ENCODE measurements at regions not wholly inside any gene's neighbourhood (a gene's known extent, or its start where the extent isn't known, plus 50 kb on each side); places are given as distances from the start of the nearest gene placed in this dataset.

DNA sequence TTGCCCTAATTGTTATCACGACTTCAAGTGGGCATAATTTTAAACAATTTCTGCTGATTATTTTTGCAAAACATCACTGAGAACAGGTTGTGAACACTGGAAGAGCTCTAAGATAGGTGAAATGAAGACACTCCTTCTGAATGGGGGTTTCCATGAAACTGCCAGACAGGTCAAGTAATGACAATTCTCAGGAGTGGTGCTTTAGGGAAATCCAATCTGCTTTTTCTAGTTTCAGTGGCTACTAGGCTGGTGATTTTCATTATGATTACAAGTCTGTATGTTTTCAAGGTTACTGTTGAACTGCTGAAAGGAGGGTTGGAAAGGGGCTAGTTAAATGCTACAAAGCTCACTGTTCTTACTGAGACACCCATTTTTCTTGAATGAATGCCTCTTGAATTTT, 1724.2 kb downstream of the PCDH9 start (continued):
- TF ChIP-seq ETS1 (IDR thresholded peaks at IDR 0.05), result no peak
- TF ChIP-seq STAT1 (IDR thresholded peaks at IDR 0.05; ENCODE audit: unreplicated experiment), result no peak

DNA sequence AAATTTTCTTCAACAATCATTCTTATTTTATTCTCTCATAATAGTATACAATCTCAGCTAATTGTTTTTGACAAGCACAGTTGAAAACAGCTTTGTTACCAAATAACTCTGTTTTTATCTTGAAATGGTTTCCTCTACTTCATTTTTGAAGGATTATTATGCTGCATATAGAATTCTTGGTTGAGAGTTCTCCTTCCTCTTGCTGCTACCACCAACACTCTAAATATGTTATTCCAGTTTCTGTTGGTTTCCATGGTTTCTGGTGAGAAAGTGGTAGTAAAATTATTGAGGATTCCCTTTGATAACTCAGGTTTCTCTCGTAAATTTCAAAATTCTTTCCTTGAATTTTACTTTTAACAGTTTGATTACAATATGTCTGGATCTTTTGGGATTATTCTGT, 1725.9 kb downstream of the PCDH9 start:
- no peak overlapping the region for H3K27ac ChIP-seq (ENCODE audit: low read depth)
- no peaks in the 10 kb centered on the region for H3K36me3 ChIP-seq (ENCODE audit: insufficient read depth)
- no peaks in the 10 kb centered on the region; the same call in 1 of the 2 replicates for H3K9me2 ChIP-seq (ENCODE audit: insufficient read depth)
- Mint-ChIP-seq H3K36me3 (ENCODE audit: low read depth) (no peaks in the 10 kb centered on the region), H3K4me1 (no peaks in the 10 kb centered on the region), H3K27ac (no peak overlapping the region), H3K27me3 (ENCODE audit: insufficient read depth, low read depth, poor library complexity) (no peaks in the 10 kb centered on the region), H3K9me3 (no peaks in the 10 kb centered on the region), H3K4me3 (no peak overlapping the region)
- no peaks in the 10 kb centered on the region for H3K27me3 ChIP-seq (ENCODE audit: insufficient read depth)
- no peak overlapping the region for H3K4me3 ChIP-seq
- no peaks in the 10 kb centered on the region for H3K79me2 ChIP-seq (replicated peaks; ENCODE audit: insufficient read depth)
- no peaks in the 10 kb centered on the region for H4K20me1 ChIP-seq (replicated peaks; ENCODE audit: insufficient read depth)
- H3K4me1 ChIP-seq (ENCODE audit: insufficient read depth), result no peaks in the 10 kb centered on the region
- no peak for DNase-seq (ENCODE audit: low spot score)
- TF ChIP-seq NANOG (IDR thresholded peaks at IDR 0.05; ENCODE audit: borderline replicate concordance) (no peak), EZH2 (IDR thresholded peaks at IDR 0.05; ENCODE audit: low read depth, unreplicated experiment) (no peak), STAT1 (IDR thresholded peaks at IDR 0.05; ENCODE audit: unreplicated experiment) (no peak), CREB1 (CRISPR knock-in tag; IDR thresholded peaks at IDR 0.05; ENCODE audit: low read depth) (no peak), ETS1 (IDR thresholded peaks at IDR 0.05) (no peak), EZH2phosphoT487 (IDR thresholded peaks at IDR 0.05; ENCODE audit: unreplicated experiment) (no peak), ZNF114 (CRISPR knock-in tag; IDR thresholded peaks at IDR 0.05) (no peak), REST (IDR thresholded peaks at IDR 0.05; ENCODE audit: unreplicated experiment) (no peak)
- TF ChIP-seq, protein P1, sequence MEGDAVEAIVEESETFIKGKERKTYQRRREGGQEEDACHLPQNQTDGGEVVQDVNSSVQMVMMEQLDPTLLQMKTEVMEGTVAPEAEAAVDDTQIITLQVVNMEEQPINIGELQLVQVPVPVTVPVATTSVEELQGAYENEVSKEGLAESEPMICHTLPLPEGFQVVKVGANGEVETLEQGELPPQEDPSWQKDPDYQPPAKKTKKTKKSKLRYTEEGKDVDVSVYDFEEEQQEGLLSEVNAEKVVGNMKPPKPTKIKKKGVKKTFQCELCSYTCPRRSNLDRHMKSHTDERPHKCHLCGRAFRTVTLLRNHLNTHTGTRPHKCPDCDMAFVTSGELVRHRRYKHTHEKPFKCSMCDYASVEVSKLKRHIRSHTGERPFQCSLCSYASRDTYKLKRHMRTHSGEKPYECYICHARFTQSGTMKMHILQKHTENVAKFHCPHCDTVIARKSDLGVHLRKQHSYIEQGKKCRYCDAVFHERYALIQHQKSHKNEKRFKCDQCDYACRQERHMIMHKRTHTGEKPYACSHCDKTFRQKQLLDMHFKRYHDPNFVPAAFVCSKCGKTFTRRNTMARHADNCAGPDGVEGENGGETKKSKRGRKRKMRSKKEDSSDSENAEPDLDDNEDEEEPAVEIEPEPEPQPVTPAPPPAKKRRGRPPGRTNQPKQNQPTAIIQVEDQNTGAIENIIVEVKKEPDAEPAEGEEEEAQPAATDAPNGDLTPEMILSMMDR (conservative IDR thresholded peaks at IDR 0.05; ENCODE audit: low read depth in 2 of 2), result no peak
- TF ChIP-seq, protein P2, sequence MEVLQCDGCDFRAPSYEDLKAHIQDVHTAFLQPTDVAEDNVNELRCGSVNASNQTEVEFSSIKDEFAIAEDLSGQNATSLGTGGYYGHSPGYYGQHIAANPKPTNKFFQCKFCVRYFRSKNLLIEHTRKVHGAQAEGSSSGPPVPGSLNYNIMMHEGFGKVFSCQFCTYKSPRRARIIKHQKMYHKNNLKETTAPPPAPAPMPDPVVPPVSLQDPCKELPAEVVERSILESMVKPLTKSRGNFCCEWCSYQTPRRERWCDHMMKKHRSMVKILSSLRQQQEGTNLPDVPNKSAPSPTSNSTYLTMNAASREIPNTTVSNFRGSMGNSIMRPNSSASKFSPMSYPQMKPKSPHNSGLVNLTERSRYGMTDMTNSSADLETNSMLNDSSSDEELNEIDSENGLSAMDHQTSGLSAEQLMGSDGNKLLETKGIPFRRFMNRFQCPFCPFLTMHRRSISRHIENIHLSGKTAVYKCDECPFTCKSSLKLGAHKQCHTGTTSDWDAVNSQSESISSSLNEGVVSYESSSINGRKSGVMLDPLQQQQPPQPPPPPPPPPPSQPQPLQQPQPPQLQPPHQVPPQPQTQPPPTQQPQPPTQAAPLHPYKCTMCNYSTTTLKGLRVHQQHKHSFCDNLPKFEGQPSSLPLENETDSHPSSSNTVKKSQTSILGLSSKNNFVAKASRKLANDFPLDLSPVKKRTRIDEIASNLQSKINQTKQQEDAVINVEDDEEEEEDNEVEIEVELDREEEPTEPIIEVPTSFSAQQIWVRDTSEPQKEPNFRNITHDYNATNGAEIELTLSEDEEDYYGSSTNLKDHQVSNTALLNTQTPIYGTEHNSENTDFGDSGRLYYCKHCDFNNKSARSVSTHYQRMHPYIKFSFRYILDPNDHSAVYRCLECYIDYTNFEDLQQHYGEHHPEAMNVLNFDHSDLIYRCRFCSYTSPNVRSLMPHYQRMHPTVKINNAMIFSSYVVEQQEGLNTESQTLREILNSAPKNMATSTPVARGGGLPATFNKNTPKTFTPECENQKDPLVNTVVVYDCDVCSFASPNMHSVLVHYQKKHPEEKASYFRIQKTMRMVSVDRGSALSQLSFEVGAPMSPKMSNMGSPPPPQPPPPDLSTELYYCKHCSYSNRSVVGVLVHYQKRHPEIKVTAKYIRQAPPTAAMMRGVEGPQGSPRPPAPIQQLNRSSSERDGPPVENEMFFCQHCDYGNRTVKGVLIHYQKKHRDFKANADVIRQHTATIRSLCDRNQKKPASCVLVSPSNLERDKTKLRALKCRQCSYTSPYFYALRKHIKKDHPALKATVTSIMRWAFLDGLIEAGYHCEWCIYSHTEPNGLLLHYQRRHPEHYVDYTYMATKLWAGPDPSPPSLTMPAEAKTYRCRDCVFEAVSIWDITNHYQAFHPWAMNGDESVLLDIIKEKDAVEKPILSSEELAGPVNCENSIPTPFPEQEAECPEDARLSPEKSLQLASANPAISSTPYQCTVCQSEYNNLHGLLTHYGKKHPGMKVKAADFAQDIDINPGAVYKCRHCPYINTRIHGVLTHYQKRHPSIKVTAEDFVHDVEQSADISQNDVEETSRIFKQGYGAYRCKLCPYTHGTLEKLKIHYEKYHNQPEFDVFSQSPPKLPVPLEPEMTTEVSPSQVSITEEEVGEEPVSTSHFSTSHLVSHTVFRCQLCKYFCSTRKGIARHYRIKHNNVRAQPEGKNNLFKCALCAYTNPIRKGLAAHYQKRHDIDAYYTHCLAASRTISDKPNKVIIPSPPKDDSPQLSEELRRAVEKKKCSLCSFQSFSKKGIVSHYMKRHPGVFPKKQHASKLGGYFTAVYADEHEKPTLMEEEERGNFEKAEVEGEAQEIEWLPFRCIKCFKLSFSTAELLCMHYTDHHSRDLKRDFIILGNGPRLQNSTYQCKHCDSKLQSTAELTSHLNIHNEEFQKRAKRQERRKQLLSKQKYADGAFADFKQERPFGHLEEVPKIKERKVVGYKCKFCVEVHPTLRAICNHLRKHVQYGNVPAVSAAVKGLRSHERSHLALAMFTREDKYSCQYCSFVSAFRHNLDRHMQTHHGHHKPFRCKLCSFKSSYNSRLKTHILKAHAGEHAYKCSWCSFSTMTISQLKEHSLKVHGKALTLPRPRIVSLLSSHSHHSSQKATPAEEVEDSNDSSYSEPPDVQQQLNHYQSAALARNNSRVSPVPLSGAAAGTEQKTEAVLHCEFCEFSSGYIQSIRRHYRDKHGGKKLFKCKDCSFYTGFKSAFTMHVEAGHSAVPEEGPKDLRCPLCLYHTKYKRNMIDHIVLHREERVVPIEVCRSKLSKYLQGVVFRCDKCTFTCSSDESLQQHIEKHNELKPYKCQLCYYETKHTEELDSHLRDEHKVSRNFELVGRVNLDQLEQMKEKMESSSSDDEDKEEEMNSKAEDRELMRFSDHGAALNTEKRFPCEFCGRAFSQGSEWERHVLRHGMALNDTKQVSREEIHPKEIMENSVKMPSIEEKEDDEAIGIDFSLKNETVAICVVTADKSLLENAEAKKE (CRISPR knock-in tag; IDR thresholded peaks at IDR 0.05), result no peak
- no peaks in the 10 kb centered on the region for H3F3A ChIP-seq (replicated peaks; ENCODE audit: low read depth)
- no peak overlapping the region for H2AFZ ChIP-seq
- no peak for ATAC-seq
- no peak overlapping the region for H3K4me2 ChIP-seq

All from GM23338 (cell line).